ENCODE measurements at regions not wholly inside any gene's neighbourhood (a gene's known extent, or its start where the extent isn't known, plus 50 kb on each side); places are given as distances from the start of the nearest gene placed in this dataset.

DNA sequence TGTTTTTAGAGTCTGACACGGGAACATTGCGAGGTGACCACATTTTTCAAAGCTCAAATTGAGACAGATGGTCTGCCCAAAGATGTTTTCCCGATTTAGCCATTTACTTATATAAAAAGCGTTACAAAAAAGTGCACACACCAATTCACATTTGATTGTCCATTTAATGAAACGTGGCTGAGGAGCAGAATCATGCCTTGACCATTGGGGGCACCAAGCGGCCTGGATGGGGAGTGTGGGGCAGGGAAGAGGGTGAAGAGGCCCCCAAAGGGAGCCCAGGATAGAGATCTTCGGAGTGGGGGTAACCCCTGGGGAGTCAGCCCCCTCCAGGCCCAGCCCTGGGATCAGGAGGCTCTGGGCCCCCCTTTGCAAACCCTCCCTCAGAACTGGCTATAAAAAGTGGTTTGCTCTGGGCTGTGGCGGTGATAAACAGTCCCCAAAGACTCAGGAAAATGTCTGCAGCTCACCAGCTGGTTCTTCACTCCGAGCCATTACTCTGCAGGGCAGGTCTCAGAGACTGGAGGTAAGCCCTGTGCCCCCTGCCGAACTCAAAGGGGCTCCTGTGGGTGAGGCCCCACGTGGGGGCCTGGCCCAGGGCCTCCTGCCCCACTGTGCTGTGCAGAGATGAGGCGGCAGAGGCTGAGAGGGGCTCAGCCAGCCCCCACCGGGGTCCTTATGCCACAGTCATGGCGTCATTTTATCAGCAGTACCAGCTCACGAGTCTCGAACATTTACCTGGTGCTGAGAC, 105.9 kb upstream of the SEC14L1 start:
- Histone ChIP-seq H3K9ac (ENCODE audit: insufficient read depth, low read length, poor library complexity, severe bottlenecking) (no peak overlapping the region), H3K4me2 (replicated peaks; ENCODE audit: extremely low read depth, low read length, poor library complexity, severe bottlenecking) (no peak overlapping the region), H4K20me1 (ENCODE audit: insufficient read depth, low read length) (no peaks in the 10 kb centered on the region), H3K9me3 (replicated peaks in 1 of 2; ENCODE audit: control insufficient read depth in 1 of 2, insufficient read depth in 1 of 2, low read length in 2 of 2) (peaks cover 9 to 15% of the 10 kb centered on the region in 2 donors), H3K4me3 (replicated peaks in 1 of 3; ENCODE audit: low read depth in 2 of 3, low read length in 3 of 3) (no peak overlapping the region), H3K36me3 (replicated peaks in 1 of 2; ENCODE audit: control insufficient read depth in 1 of 2, insufficient read depth in 2 of 2, low read length in 2 of 2) (no peaks in the 10 kb centered on the region), H3K79me2 (ENCODE audit: insufficient read depth, low read length) (no peaks in the 10 kb centered on the region), H2AFZ (ENCODE audit: insufficient read depth, low read depth, low read length, poor library complexity, severe bottlenecking) (no peak overlapping the region), H3K27ac (ENCODE audit: low read depth in 1 of 2, low read length in 2 of 2) (no peak overlapping the region), H3K27me3 (ENCODE audit: control insufficient read depth in 2 of 2, insufficient read depth in 2 of 2, low read length in 2 of 2) (peaks cover 0 to 14% of the 10 kb centered on the region in 2 donors), H3K4me1 (ENCODE audit: control insufficient read depth in 1 of 2, insufficient read depth in 2 of 2, low read length in 2 of 2) (no peaks in the 10 kb centered on the region)
- peaks cover 14 to 27% (median 19%) of the 10 kb centered on the region in 3 donors for H3K27me3 Mint-ChIP-seq (ENCODE audit: low read depth in 3 of 3)
- intact Hi-C loops (cut with micrococcal nuclease) = no loop called here
- H3K4me1 Mint-ChIP-seq = peaks cover 2% of the 10 kb centered on the region
- DNase-seq = no peak
- WGBS (ENCODE audit: insufficient coverage) = 97% methylated on average over 12 of the region's 16 CpGs
- no peak overlapping the region for H3K4me3 Mint-ChIP-seq
- H3K9me3 Mint-ChIP-seq = peaks cover 6 to 27% (median 18%) of the 10 kb centered on the region in 7 donors
- no peak overlapping the region for H3K27ac Mint-ChIP-seq
- TF ChIP-seq, protein P1, sequence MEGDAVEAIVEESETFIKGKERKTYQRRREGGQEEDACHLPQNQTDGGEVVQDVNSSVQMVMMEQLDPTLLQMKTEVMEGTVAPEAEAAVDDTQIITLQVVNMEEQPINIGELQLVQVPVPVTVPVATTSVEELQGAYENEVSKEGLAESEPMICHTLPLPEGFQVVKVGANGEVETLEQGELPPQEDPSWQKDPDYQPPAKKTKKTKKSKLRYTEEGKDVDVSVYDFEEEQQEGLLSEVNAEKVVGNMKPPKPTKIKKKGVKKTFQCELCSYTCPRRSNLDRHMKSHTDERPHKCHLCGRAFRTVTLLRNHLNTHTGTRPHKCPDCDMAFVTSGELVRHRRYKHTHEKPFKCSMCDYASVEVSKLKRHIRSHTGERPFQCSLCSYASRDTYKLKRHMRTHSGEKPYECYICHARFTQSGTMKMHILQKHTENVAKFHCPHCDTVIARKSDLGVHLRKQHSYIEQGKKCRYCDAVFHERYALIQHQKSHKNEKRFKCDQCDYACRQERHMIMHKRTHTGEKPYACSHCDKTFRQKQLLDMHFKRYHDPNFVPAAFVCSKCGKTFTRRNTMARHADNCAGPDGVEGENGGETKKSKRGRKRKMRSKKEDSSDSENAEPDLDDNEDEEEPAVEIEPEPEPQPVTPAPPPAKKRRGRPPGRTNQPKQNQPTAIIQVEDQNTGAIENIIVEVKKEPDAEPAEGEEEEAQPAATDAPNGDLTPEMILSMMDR (IDR thresholded peaks at IDR 0.05) = no peak
- H3K36me3 Mint-ChIP-seq = no peaks in the 10 kb centered on the region

GRCh38 chr17:77035526-77035925, 105.2 kb upstream of the SEC14L1 start:
- DNase-seq = no peak
- Histone ChIP-seq H3K4me3 (replicated peaks in 1 of 3; ENCODE audit: low read depth in 2 of 3, low read length in 3 of 3) (no peak overlapping the region), H3K4me2 (replicated peaks; ENCODE audit: extremely low read depth, low read length, poor library complexity, severe bottlenecking) (no peak overlapping the region), H3K4me1 (ENCODE audit: control insufficient read depth in 1 of 2, insufficient read depth in 2 of 2, low read length in 2 of 2) (no peaks in the 10 kb centered on the region), H3K9ac (ENCODE audit: insufficient read depth, low read length, poor library complexity, severe bottlenecking) (no peak overlapping the region), H3K27ac (ENCODE audit: low read depth in 1 of 2, low read length in 2 of 2) (no peak overlapping the region), H4K20me1 (ENCODE audit: insufficient read depth, low read length) (no peaks in the 10 kb centered on the region), H3K36me3 (replicated peaks in 1 of 2; ENCODE audit: control insufficient read depth in 1 of 2, insufficient read depth in 2 of 2, low read length in 2 of 2) (no peaks in the 10 kb centered on the region), H3K79me2 (ENCODE audit: insufficient read depth, low read length) (no peaks in the 10 kb centered on the region), H2AFZ (ENCODE audit: insufficient read depth, low read depth, low read length, poor library complexity, severe bottlenecking) (no peak overlapping the region), H3K9me3 (replicated peaks in 1 of 2; ENCODE audit: control insufficient read depth in 1 of 2, insufficient read depth in 1 of 2, low read length in 2 of 2) (peaks cover 9 to 15% of the 10 kb centered on the region in 2 donors), H3K27me3 (ENCODE audit: control insufficient read depth in 2 of 2, insufficient read depth in 2 of 2, low read length in 2 of 2) (peaks cover 0 to 14% of the 10 kb centered on the region in 2 donors)
- H3K9me3 Mint-ChIP-seq = peaks cover 6 to 25% (median 14%) of the 10 kb centered on the region in 7 donors
- no peak overlapping the region for H3K4me3 Mint-ChIP-seq
- no peaks in the 10 kb centered on the region for H3K36me3 Mint-ChIP-seq
- TF ChIP-seq, protein P1 (IDR thresholded peaks at IDR 0.05) = no peak
- no peak overlapping the region for H3K27ac Mint-ChIP-seq
- intact Hi-C loops (cut with micrococcal nuclease) = no loop called here
- whole genome bisulfite sequencing (ENCODE audit: insufficient coverage) = 100% methylated on average over 1 of the region's 6 CpGs
- peaks cover 2% of the 10 kb centered on the region for H3K4me1 Mint-ChIP-seq
- H3K27me3 Mint-ChIP-seq (ENCODE audit: low read depth in 3 of 3) = peaks cover 14 to 27% (median 19%) of the 10 kb centered on the region in 3 donors

All from CD14-positive monocyte (primary cell).